Keratinocyte (primary cell): ENCODE measurements at regions not wholly inside any gene's neighbourhood (a gene's known extent, or its start where the extent isn't known, plus 50 kb on each side); places are given as distances from the start of the nearest gene placed in this dataset.

Source experiments
- DNase-seq: peaks from one replicate; pipeline ENCODE4 v3.0.0-alpha.2; 2011; ENCODE audit warnings: low read depth, missing footprints, low spot score
- FAIRE-seq: peaks from 2 replicates; lab custom pipeline; 2011; peaks lifted over from hg19 to GRCh38; lab: Jason Lieb, UNC
- H2AFZ ChIP-seq: 2 replicates; pipeline ENCODE4 v1.6.0; 2012; ENCODE audit warnings: low read length, control low read depth, inconsistent platforms; ENCODE audit not compliant: control insufficient read depth
- H3K27ac ChIP-seq: 2 replicates; pipeline ENCODE4 v1.5.1; 2011; ENCODE audit warnings: low read length; ENCODE audit not compliant: control insufficient read depth, insufficient read depth
- H3K27me3 ChIP-seq: 3 replicates; pipeline ENCODE4 v1.6.0; 2011; ENCODE audit warnings: low read length; ENCODE audit not compliant: control insufficient read depth, insufficient read depth; ENCODE audit errors: extremely low read depth
- H3K36me3 ChIP-seq, 2 experiments: 2 replicates in 1 of 2; 3 replicates in 1 of 2; pipeline ENCODE4 v1.5.1; 2011; ENCODE audit warnings: low read length in 2 of 2, mild to moderate bottlenecking in 1 of 2; ENCODE audit not compliant: control insufficient read depth in 2 of 2, insufficient read depth in 2 of 2; ENCODE audit errors: extremely low read depth in 1 of 2
- H3K4me1 ChIP-seq: 3 replicates; pipeline ENCODE4 v1.5.1; 2011; ENCODE audit warnings: low read length; ENCODE audit not compliant: control insufficient read depth, insufficient read depth; ENCODE audit errors: extremely low read depth
- H3K4me2 ChIP-seq: 3 replicates; pipeline ENCODE4 v1.6.0; 2011; ENCODE audit warnings: low read depth, low read length; ENCODE audit not compliant: control insufficient read depth, insufficient read depth; ENCODE audit errors: extremely low read depth
- H3K4me3 ChIP-seq, 3 experiments: fragments of 200-600 bp in 1 of 3; sonication (generic) in 1 of 3; 2 replicates in 2 of 3; 3 replicates in 1 of 3; pipeline ENCODE4 v1.5.1; 2011 to 2016; ENCODE audit warnings: low read length in 3 of 3, mild to moderate bottlenecking in 3 of 3, control low read depth in 2 of 3, inconsistent platforms in 1 of 3, low read depth in 1 of 3, mixed read lengths in 1 of 3, mixed run types in 1 of 3, moderate library complexity in 1 of 3; ENCODE audit not compliant: control insufficient read depth in 2 of 3, insufficient read depth in 2 of 3; ENCODE audit errors: extremely low read depth in 1 of 3
- H3K79me2 ChIP-seq: 2 replicates; pipeline ENCODE4 v1.6.0; 2012; ENCODE audit warnings: low read length; ENCODE audit not compliant: control insufficient read depth, insufficient read depth
- H3K9ac ChIP-seq: 3 replicates; pipeline ENCODE4 v1.6.0; 2011; ENCODE audit warnings: low read length; ENCODE audit not compliant: control insufficient read depth, insufficient read depth; ENCODE audit errors: extremely low read depth
- H3K9me1 ChIP-seq: 3 replicates; pipeline ENCODE4 v1.6.0; 2011; ENCODE audit warnings: low read length; ENCODE audit not compliant: control insufficient read depth, insufficient read depth; ENCODE audit errors: extremely low read depth
- H3K9me3 ChIP-seq: 2 replicates; pipeline ENCODE4 v1.5.1; 2012; ENCODE audit warnings: low read depth, low read length; ENCODE audit not compliant: control insufficient read depth
- H4K20me1 ChIP-seq: 3 replicates; pipeline ENCODE4 v1.6.0; 2011; ENCODE audit warnings: low read length; ENCODE audit not compliant: control insufficient read depth, insufficient read depth; ENCODE audit errors: extremely low read depth
- CTCF ChIP-seq, 3 experiments: IDR thresholded peaks in 1 of 3; conservative IDR thresholded peaks in 1 of 3; optimal IDR thresholded peaks in 1 of 3; 2 replicates in 2 of 3; 3 replicates in 1 of 3; pipeline versions ENCODE3 to v1.5.1; 2011; ENCODE audit warnings: low read length in 3 of 3, mild to moderate bottlenecking in 3 of 3, moderate library complexity in 2 of 3, control low read depth in 1 of 3, inconsistent platforms in 1 of 3; ENCODE audit not compliant: insufficient read depth in 2 of 3; ENCODE audit errors: extremely low read depth in 1 of 3
- EZH2 ChIP-seq: IDR thresholded peaks from one replicate; pipeline ENCODE4 v1.6.1; 2012; ENCODE audit warnings: inconsistent platforms, mild to moderate bottlenecking, low read length, moderate library complexity
- dilution Hi-C: fragments of 300-500 bp; cut with MboI; formaldehyde crosslinking; loops from one replicate; pipeline ENCODE4 v1.7.0; 2020; ENCODE audit warnings: low sequenced_read_pairs; ENCODE audit not compliant: extremely low pct_ligation_motif_present

GRCh38 chr5:92713826-92714225 lies 867.2 kb downstream of the NR2F1-AS1 start:
- H3K36me3 ChIP-seq: no peaks in the 10 kb centered on the region
- no peaks in the 10 kb centered on the region for H3K27me3 ChIP-seq
- no peak for DNase-seq
- no peak for FAIRE-seq
- no peak overlapping the region for H3K27ac ChIP-seq
- H3K9ac ChIP-seq: no peak overlapping the region
- H3K79me2 ChIP-seq: no peaks in the 10 kb centered on the region
- no peak overlapping the region for H3K4me2 ChIP-seq
- TF ChIP-seq CTCF (optimal IDR thresholded peaks at IDR 0.05 in 1 of 3, IDR thresholded peaks at IDR 0.05 in 1 of 3, conservative IDR thresholded peaks at IDR 0.05 in 1 of 3; ENCODE audit: extremely low read depth in 1 of 3, insufficient read depth in 2 of 3, low read length in 3 of 3) (no peak), EZH2 (no peak)
- no peaks in the 10 kb centered on the region for H4K20me1 ChIP-seq
- H3K4me3 ChIP-seq: no peak overlapping the region
- no peak overlapping the region for H2AFZ ChIP-seq
- dilution Hi-C loops: no loop called here
- no peaks in the 10 kb centered on the region for H3K9me3 ChIP-seq
- no peaks in the 10 kb centered on the region for H3K9me1 ChIP-seq
- H3K4me1 ChIP-seq: no peaks in the 10 kb centered on the region

- Histone ChIP-seq H4K20me1 (no peaks in the 10 kb centered on the region), H3K9ac (no peak overlapping the region), H2AFZ (no peak overlapping the region), H3K36me3 (no peaks in the 10 kb centered on the region), H3K9me1 (no peaks in the 10 kb centered on the region), H3K27ac (no peak overlapping the region), H3K4me2 (no peak overlapping the region), H3K9me3 (no peaks in the 10 kb centered on the region), H3K79me2 (no peaks in the 10 kb centered on the region), H3K27me3 (no peaks in the 10 kb centered on the region), H3K4me3 (no peak overlapping the region), H3K4me1 (no peaks in the 10 kb centered on the region)
- DNase-seq: no peak
- TF ChIP-seq CTCF (optimal IDR thresholded peaks at IDR 0.05 in 1 of 3, IDR thresholded peaks at IDR 0.05 in 1 of 3, conservative IDR thresholded peaks at IDR 0.05 in 1 of 3; ENCODE audit: extremely low read depth in 1 of 3, insufficient read depth in 2 of 3, low read length in 3 of 3) (no peak), EZH2 (no peak)
- no peak for FAIRE-seq
- dilution Hi-C loops: no loop called here
These were observed 867.7 kb downstream of the NR2F1-AS1 start for GRCh38 chr5:92713335-92713743.
